HG02970 (cell line): ENCODE measurements at regions not wholly inside any gene's neighbourhood (a gene's known extent, or its start where the extent isn't known, plus 50 kb on each side); places are given as distances from the start of the nearest gene placed in this dataset.
"Not testable (repeated sequence)": the region's sequence is repeated elsewhere in the genome, so short reads cannot be mapped to it uniquely, and the experiment has no call there.

Source experiments
- ATAC-seq: cut with Tn5 transposase; IDR thresholded peaks from one replicate; pipeline ENCODE4 v1.9.1; 2021; ENCODE audit warnings: mild to moderate bottlenecking, moderate library complexity, moderate number of reproducible peaks; ENCODE audit not compliant: unreplicated experiment, low FRiP score

DNA sequence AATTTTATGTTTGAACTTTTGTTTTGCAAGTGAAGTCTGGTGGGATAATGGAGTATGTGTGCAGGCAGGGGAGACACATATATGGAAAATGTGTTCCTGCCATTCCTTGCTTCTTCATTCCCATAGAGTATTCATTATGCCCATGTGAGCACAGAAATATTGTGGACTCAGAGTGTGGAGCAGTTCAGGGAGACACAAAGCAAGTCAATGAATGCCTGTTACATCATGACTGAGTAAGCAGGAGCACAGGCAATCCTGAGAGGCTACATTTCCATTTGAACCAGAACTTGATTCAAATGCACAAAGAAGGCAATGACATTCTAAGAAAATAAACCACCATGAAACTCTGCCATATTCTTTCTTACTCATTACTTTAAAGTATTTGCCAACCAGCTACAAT lies 990.5 kb downstream of the PRIM2 start:
- ATAC-seq, result not testable (repeated sequence)

DNA sequence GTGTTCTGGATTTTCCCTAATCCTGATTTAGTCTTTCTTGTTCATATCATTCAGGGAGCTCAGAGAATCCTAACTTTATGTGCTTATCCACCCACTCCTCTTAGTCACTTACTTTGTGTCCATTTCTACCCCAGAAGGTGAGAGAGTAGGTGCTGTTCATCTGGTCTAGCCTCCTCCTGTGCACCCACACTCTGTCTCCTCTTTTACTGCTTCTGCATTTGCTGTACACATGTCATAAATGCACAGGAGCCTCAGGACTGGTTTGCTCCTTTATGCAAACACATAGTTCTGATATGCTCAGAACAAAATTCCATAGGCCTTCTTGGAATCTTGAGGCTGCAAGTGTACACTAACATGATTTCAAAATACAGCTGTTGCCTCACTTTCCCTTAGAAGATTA lies 1014.7 kb downstream of the PRIM2 start:
- not testable (repeated sequence) for ATAC-seq

DNA sequence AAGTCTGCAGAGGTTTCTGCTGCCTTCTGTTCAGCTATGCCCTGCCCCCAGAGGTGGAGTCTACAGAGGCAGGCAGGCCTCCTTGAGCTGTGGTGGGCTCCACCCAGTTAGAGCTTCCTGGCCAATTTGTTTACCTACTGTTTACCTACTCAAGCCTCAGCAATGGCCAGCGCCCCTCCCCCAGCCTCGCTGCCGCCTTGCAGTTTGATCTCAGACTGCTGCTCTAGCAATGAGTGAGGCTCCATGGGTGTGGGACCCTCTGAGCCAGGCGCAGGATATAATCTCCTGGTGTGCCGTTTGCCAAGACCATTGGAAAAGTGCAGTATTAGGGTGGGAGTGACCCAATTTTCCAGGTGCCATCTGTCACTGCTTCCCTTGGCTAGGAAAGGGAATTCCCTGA lies 1024.9 kb downstream of the PRIM2 start:
- not testable (repeated sequence) for ATAC-seq

DNA sequence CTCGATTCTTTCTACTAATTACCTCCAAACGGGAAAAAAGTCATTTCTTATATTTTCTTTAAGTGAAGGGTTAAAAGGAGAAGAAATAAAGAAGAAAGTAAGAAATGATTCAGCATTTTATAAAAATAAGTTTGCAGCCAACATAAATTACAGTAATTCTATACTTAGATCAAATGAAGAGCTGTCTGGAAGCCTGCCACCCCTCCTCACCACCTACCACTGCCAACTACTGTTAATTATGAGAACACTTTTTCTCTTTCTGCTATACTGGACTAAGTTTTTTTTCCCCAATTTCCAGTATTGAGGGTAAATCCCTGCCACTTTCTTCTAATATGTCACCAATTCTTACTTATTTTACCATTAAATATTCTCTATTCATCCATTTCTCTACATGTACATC lies 1030.1 kb downstream of the PRIM2 start:
- not testable (repeated sequence) for ATAC-seq

DNA sequence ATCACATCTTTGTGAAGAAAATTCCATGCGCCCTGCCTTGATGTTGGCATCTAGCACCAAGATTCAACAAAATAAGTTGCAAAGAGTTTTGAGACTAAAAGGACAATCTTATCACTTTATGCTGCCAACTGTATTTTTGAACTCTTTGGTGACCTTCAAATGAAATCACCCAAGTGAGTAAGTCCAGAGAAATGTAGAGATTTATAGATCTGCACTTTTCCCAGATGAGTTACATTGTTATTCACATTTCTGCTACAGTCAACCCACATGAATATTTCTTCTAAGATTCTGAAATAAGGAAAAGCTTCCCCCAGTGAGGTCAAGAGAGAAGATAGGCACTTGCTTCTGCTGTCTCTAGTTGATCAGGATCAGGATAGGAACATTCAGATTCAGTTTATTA lies 1034.2 kb downstream of the PRIM2 start:
- ATAC-seq, result not testable (repeated sequence)

DNA sequence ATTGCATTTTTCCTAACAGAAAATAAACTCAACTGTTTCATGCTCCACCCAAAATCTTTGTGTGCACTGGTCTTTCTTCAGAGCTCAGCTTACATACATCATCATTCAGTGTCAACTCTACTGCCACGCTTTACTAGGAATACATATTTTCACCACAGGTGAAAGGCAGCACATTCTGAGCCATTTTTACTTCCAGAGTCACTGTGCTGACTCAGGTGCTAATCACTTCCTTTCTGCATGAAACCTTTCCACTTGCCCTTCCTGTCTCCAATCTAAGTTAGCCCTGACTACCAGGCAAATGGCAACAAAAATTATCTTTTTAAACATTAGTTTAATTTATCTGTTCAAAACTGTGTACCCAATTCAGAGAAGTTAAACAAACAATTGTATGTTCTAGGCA lies 1041.0 kb downstream of the PRIM2 start:
- not testable (repeated sequence) for ATAC-seq

DNA sequence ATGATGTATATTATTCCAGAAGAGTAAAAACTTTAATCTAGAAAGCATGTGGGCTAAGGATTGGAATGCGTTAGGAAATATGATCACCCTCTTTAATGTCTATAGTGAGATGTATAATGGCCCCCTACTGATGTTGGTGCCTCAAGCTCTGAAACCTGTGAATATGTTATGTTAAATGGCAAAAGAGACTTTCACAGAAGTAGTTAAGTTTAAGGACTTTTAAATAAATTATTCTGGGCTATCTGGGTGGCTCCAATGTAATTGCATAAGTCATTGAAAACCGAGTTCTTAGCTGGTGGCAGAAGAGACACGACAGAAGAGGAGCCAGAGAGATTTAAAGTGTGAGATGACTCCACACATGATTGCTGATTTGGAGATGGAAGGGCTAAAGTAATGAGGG lies 1048.4 kb downstream of the PRIM2 start:
- not testable (repeated sequence) for ATAC-seq

DNA sequence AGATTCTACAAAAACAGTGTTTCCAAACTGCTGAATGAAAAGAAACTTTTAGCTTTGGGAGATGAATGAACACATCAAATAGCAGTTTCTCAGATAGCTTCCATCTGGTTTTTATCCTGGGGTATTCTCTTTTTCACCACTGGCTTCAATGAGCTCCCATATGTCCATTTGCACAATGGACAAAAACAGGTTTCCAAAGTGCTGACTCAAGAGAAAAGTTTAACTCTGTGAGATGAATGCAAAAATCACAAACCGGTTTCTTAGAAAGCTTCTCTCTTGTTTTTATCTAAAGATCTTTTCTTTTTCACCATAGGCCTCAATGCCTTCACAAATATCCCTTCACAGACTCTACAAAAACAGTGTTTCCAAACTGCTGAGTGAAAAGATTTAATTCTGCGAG lies 1089.2 kb downstream of the PRIM2 start:
- ATAC-seq, result not testable (repeated sequence)

DNA sequence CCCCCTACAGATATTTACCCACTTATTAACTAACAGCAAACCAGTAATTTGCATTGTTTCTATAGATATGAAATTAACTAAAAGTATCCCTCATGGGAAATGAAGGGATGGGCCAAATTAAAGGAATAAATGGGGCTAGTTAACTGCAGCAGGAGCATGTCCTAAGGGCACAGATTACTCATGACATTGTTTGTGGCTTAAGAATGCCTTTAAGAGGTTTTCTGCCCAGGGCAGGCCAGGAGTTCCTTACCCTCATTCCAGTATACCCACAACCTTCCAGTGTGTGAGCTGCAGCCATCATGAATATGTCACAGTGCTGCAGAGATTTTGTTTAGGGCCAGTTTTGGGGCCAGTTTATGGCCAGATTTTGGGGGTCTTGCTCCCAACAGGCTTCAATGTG lies 1101.9 kb downstream of the PRIM2 start:
- ATAC-seq, result no peak
